ENCODE measurements at regions not wholly inside any gene's neighbourhood (a gene's known extent, or its start where the extent isn't known, plus 50 kb on each side); places are given as distances from the start of the nearest gene placed in this dataset.

DNA sequence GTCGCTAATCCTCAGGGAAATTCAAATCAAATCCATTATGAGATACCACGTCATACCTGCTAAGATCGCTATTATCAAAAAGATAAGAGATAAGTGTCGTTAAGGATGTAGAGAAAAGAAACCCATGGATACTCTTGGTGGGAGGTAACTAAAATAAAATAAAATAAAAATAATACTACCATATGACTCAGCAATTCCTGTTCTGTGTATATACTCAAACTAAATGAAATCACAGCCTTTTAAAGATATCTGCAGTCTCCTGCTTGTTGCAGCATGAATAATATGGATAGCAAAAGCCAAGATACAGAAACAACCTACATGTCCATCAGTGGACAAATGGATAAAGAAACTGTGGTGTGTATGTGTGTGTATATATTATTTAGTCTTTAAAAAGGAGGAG, 105.8 kb upstream of the IL15 start:
- TF ChIP-seq, protein P1, sequence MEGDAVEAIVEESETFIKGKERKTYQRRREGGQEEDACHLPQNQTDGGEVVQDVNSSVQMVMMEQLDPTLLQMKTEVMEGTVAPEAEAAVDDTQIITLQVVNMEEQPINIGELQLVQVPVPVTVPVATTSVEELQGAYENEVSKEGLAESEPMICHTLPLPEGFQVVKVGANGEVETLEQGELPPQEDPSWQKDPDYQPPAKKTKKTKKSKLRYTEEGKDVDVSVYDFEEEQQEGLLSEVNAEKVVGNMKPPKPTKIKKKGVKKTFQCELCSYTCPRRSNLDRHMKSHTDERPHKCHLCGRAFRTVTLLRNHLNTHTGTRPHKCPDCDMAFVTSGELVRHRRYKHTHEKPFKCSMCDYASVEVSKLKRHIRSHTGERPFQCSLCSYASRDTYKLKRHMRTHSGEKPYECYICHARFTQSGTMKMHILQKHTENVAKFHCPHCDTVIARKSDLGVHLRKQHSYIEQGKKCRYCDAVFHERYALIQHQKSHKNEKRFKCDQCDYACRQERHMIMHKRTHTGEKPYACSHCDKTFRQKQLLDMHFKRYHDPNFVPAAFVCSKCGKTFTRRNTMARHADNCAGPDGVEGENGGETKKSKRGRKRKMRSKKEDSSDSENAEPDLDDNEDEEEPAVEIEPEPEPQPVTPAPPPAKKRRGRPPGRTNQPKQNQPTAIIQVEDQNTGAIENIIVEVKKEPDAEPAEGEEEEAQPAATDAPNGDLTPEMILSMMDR (IDR thresholded peaks at IDR 0.05), result no peak
- TF ChIP-seq POLR2A (IDR thresholded peaks at IDR 0.05), result no peak
